HG02642 (cell line): ENCODE measurements at regions not wholly inside any gene's neighbourhood (a gene's known extent, or its start where the extent isn't known, plus 50 kb on each side); places are given as distances from the start of the nearest gene placed in this dataset.
"Not testable (repeated sequence)": the region's sequence is repeated elsewhere in the genome, so short reads cannot be mapped to it uniquely, and the experiment has no call there.

Experiments
- ATAC-seq: cut with Tn5 transposase; IDR thresholded peaks from one replicate; pipeline ENCODE4 v1.9.1; 2021; ENCODE audit warnings: mild to moderate bottlenecking; ENCODE audit not compliant: unreplicated experiment, poor library complexity

GRCh38 chr5:119966028-119966427 is 336.7 kb downstream of the FAM170A start:
- ATAC-seq = no peak

- ATAC-seq = no peak
Measured at GRCh38 chr5:119968690-119969089, 339.3 kb downstream of the FAM170A start.

GRCh38 chr5:119987077-119987476 is 357.7 kb downstream of the FAM170A start:
- not testable (repeated sequence) for ATAC-seq

GRCh38 chr5:119991625-119992024 is 362.3 kb downstream of the FAM170A start:
- no peak for ATAC-seq

- no peak for ATAC-seq
Measured at GRCh38 chr5:119996128-119996527, 366.8 kb downstream of the FAM170A start.

GRCh38 chr5:120007598-120007997 is 378.2 kb downstream of the FAM170A start:
- no peak for ATAC-seq

- no peak for ATAC-seq
Measured at GRCh38 chr5:120012431-120012830, 383.1 kb downstream of the FAM170A start.

GRCh38 chr5:120014535-120014934 is 385.2 kb downstream of the FAM170A start:
- ATAC-seq = no peak

GRCh38 chr5:120016717-120017382 is 387.5 kb downstream of the FAM170A start:
- ATAC-seq = no peak

GRCh38 chr5:120017513-120017912 is 388.2 kb downstream of the FAM170A start:
- ATAC-seq = no peak

- no peak for ATAC-seq
Measured at GRCh38 chr5:120035181-120035580, 405.8 kb downstream of the FAM170A start.

GRCh38 chr5:120035815-120036577 is 406.6 kb downstream of the FAM170A start:
- no peak for ATAC-seq

GRCh38 chr5:120037451-120037850 is 408.1 kb downstream of the FAM170A start:
- no peak for ATAC-seq

- no peak for ATAC-seq
Measured at GRCh38 chr5:120039111-120039510, 409.8 kb downstream of the FAM170A start.

GRCh38 chr5:120043431-120043830 is 414.1 kb downstream of the FAM170A start:
- ATAC-seq = no peak

GRCh38 chr5:120052916-120053828 is 410.9 kb upstream of the PRR16 start:
- no peak for ATAC-seq

GRCh38 chr5:120053841-120054240 is 410.3 kb upstream of the PRR16 start:
- no peak for ATAC-seq

- ATAC-seq = no peak
Measured at GRCh38 chr5:120055858-120056257, 408.2 kb upstream of the PRR16 start.

- no peak for ATAC-seq
Measured at GRCh38 chr5:120062515-120062917, 401.6 kb upstream of the PRR16 start.

GRCh38 chr5:120072068-120072761 is 391.9 kb upstream of the PRR16 start:
- ATAC-seq = no peak
